ENCODE measurements at regions not wholly inside any gene's neighbourhood (a gene's known extent, or its start where the extent isn't known, plus 50 kb on each side); places are given as distances from the start of the nearest gene placed in this dataset. TPM values are rescaled to one million over a fixed set of nuclear protein-coding genes. Genes with fewer than 3 reads are reported as not detected.
"Not testable (repeated sequence)": the region's sequence is repeated elsewhere in the genome, so short reads cannot be mapped to it uniquely, and the experiment has no call there.

- DNase-seq: peak; percentile 26
These were observed 70.4 kb upstream of the CYP1B1 start for GRCh38 chr2:38146275-38146906.

DNA sequence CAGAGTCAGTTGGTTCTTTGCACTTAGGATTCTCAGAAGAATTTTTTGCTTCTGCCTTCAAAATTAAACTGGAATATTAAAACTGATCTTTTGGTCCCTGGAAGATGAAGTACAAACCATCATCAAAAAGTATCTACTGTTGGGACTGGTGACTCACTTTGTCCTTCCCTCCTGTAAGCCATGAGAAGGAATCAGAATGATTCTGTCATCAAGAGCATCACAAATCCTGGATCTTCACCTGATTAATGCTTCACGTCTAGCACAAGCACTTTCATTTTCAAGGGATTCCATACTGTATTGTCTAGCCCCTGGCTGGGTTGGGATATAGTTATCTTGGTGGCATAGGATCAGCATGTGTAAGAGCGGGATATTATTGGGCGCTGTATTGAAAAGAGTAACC, 69.3 kb upstream of the CYP1B1 start:
- DNase-seq: no peak

DNA sequence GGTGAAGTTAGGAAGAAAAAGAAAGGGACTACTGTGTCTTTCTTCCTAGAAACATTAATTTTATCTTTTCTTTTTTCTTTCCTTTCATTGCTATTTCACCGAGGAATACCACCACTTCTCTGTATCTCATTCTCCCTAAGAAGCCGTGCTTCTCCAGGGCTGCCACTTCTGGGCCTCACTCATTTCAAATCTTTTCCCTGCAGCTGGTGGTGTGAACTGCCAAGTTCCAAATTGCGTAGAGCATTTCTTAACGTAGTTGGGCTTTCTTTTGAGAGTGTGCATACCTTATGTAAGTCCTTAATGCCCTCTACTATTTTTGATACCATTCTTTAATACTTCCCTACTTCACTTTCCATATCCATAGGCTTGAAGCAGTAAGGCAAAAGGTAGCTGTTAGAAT, 66.7 kb upstream of the CYP1B1 start:
- no peak for DNase-seq

DNA sequence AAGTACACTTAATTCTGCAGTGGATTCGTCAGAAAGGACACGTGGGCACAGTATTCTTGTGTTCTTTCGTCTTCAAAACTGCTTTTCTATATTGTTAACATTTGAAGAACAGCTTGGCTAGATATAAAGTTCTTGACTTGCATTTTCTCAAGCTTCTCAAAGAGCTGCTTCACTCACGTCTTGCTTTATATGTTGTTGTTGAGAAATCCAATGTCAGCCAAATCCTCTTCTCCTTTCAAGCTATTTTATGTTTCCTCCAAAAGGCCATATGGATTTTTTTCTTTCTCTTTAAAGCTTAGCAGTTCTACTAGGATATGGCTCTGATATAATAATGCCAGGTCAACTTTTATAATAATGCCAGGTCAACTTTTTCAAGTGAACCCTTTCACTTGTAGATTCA, 65.5 kb upstream of the CYP1B1 start:
- no peak for DNase-seq

- DNase-seq: no peak
These were observed 63.0 kb upstream of the CYP1B1 start for GRCh38 chr2:38138996-38139395.

DNA sequence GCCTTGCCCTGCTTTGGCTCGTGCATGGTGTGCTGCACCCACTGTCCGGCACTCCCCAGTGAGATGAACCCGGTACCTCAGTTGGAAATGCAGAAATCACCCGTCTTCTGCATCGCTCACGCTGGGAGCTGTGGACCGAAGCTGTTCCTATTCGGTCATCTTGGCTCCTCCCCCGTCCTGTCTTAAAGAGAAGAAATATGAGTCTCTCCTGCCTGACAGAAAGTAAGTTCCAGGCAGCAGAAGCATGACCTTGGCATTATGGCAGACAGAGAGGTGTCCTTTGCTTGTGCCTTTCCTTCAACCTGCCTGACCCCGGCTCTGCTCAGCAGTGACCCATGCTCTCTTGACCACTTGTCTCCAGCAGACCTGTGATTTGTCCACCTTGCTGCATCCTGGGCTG, 62.5 kb upstream of the CYP1B1 start:
- DNase-seq: no peak

GRCh38 chr2:38137958-38138357, 62.0 kb upstream of the CYP1B1 start:
- DNase-seq: not testable (repeated sequence)

DNA sequence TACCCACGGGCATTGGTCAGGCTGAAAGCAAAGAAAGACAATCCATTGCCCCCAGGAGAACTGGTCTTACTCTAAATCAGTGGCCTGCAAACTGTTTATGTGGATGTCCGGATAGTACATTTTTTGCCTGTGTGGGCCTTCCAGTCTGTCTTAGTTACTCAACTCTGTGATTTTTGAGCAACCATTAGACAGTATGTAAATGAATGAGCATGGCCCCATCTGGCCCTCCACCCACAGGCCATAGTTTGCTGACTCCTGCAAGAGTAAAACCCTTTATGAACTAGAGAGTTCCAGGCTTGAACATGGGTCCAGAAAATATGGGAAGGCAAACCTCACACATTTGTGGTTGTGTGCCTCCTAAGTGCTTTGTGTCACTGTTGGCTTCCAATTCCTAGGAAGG, 55.7 kb upstream of the CYP1B1 start:
- no peak for DNase-seq

DNA sequence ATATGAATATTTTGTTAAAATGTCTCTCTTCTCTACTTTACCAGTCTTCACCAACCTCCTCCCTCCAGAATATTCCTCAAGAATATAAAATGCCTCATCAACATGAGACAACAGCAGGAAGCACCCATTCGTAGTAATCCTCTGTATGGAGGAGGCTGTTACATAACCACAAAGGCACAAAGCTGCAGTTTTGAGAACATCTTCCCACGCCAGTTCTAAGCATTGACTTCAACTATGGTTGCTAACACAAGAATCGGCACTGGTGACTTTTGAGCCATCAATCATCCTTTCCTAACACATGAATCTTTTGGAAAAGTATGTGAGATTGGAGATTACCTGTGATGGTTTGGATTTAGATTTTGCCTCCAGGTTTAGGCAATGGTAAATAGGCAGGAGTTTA, 54.9 kb upstream of the CYP1B1 start:
- DNase-seq: peak; percentile 30

- no peak for DNase-seq
These were observed 54.0 kb upstream of the CYP1B1 start for GRCh38 chr2:38129987-38130386.

GRCh38 chr2:38129481-38129880, 53.5 kb upstream of the CYP1B1 start:
- DNase-seq: no peak

DNA sequence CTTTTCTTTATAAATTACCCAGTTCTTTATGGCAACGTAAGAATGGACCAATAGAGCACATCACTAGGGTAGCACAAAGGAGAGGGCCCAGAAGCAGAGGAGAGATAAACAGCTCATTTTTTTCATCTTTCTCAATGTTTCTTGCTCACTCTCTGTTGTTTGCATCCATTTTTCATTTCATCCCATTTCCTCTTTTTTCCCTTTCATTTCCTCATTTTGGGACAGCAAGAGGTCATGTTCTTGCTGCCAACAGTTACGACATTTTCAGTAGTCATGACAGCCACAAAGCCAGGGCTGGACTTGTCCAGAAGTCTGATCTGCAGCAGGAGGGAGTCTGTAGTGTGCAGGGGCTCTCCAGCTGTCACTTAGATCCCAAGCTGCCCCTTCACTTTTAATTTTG, 52.7 kb upstream of the CYP1B1 start:
- DNase-seq: no peak

DNA sequence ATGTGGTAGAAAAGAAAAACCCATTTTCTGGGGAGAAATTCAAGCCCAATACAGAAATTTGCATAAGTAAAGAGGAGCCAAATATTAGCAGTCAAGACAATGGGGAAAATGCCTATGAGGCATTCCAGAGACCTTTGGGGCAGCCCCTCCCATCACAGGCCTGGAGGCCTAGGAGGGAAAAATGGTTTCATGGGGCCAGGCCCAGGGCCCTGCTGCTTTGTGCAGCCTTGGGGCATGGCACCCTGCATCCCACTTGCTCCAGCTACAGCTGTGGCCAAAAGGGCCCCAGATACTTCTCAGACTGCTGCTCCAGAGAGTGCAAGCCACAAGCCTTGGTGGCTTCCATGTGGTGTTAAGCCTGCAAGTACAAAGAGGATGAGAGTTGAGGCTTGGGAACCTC, 51.3 kb upstream of the CYP1B1 start:
- no peak for DNase-seq

DNA sequence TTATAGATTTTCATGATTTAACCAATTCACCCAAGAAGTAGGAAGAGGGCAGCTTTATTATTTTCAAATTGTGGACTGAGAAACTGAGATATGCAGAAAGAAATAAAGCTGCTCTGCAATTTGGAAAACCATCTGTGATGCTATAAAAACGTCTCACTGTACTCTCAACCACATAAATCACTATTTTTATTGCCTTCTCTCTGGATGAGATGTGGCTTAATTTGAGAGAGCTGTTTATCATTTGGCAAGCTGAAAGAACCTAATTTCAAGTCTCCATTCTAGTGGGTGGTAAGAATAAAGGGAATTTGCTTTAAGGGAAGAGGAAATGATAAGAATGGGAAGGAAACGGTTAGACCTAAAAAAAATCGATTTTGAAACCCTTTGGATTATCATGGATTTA, 49.9 kb upstream of the CYP1B1 start:
- no peak for DNase-seq

Small RNA genes in the stretch of these regions (small RNA-seq; reads per million reads assigned to genes)
- not detected for gene AC009229.3
- gene RNU6-951P: not detected
